Peyer's patch (tissue), 4 donors: ENCODE measurements at regions not wholly inside any gene's neighbourhood (a gene's known extent, or its start where the extent isn't known, plus 50 kb on each side); places are given as distances from the start of the nearest gene placed in this dataset.

Experiments used
- DNase-seq, 3 donors: peaks; one replicate each; pipeline ENCODE4 v3.0.0-alpha.2; 2017 to 2019
- H3K27ac ChIP-seq, 4 donors: fragments of 200-600 bp; sonication (generic); one replicate each; pipeline ENCODE4 v1.5.1; 2016 to 2019
- H3K27me3 ChIP-seq, 2 donors: fragments of 200-600 bp; sonication (generic); one replicate each; pipeline ENCODE4 v1.5.1; 2019
- H3K36me3 ChIP-seq, 3 donors: fragments of 200-600 bp; sonication (generic); one replicate each; pipeline ENCODE4 v1.5.1; 2016 to 2019
- H3K4me1 ChIP-seq, 4 donors: fragments of 200-600 bp; sonication (generic); one replicate each; pipeline ENCODE4 v1.5.1; 2016 to 2019
- H3K4me3 ChIP-seq, 4 donors: fragments of 200-600 bp; sonication (generic); 1 replicate in 3 of 4; 2 replicates in 1 of 4; pipeline ENCODE4 v1.5.1; 2016 to 2019; ENCODE audit warnings: mild to moderate bottlenecking in 1 of 4
- H3K9me3 ChIP-seq, 4 donors: fragments of 200-600 bp; sonication (generic); one replicate each; pipeline ENCODE4 v1.5.1; 2016 to 2019; ENCODE audit warnings: mild to moderate bottlenecking in 1 of 4
- CTCF ChIP-seq, 6 experiments: fragments of 450-650 bp in 4 of 6; fragments of 200-600 bp in 2 of 6; sonication (generic) in 1 of 6; IDR thresholded peaks; one replicate each; pipeline ENCODE4 v1.5.1; 2017 to 2019; ENCODE audit warnings: antibody characterized with exemption in 6 of 6, mild to moderate bottlenecking in 3 of 6, moderate library complexity in 1 of 6
- POLR2A ChIP-seq, 2 donors: fragments of 450-650 bp; IDR thresholded peaks; one replicate each; pipeline ENCODE4 v1.5.1; 2017; ENCODE audit warnings: antibody characterized with exemption in 2 of 2, mild to moderate bottlenecking in 2 of 2, moderate library complexity in 2 of 2

- no peak for TF ChIP-seq CTCF (IDR thresholded peaks at IDR 0.05)
- Histone ChIP-seq H3K9me3 (no peaks in the 10 kb centered on the region), H3K36me3 (no peaks in the 10 kb centered on the region), H3K27me3 (no peaks in the 10 kb centered on the region), H3K4me1 (no peaks in the 10 kb centered on the region), H3K27ac (peak overlapping the region in 1 of 4 donors; percentile 54), H3K4me3 (no peak overlapping the region)
- DNase-seq, result no peak
These were observed 64.1 kb upstream of the TSPAN11 start for GRCh38 chr12:30862486-30862885.

GRCh38 chr12:30859226-30859625, 67.3 kb upstream of the TSPAN11 start:
- Histone ChIP-seq H3K9me3 (no peaks in the 10 kb centered on the region), H3K27ac (no peak overlapping the region), H3K4me3 (no peak overlapping the region), H3K4me1 (no peaks in the 10 kb centered on the region), H3K36me3 (no peaks in the 10 kb centered on the region), H3K27me3 (no peaks in the 10 kb centered on the region)
- no peak for TF ChIP-seq CTCF (IDR thresholded peaks at IDR 0.05)
- no peak for TF ChIP-seq POLR2A (IDR thresholded peaks at IDR 0.05)
- DNase-seq, result no peak

GRCh38 chr12:30858471-30858870, 68.1 kb upstream of the TSPAN11 start:
- Histone ChIP-seq H3K27ac (no peak overlapping the region), H3K9me3 (no peaks in the 10 kb centered on the region), H3K27me3 (no peaks in the 10 kb centered on the region), H3K4me3 (no peak overlapping the region), H3K4me1 (no peaks in the 10 kb centered on the region), H3K36me3 (no peaks in the 10 kb centered on the region)
- TF ChIP-seq POLR2A (IDR thresholded peaks at IDR 0.05) (no peak), CTCF (IDR thresholded peaks at IDR 0.05) (no peak)
- DNase-seq, result no peak

GRCh38 chr12:30853561-30854133, 72.9 kb upstream of the TSPAN11 start:
- Histone ChIP-seq H3K4me3 (no peak overlapping the region), H3K27ac (no peak overlapping the region), H3K36me3 (no peaks in the 10 kb centered on the region), H3K9me3 (no peaks in the 10 kb centered on the region), H3K4me1 (no peaks in the 10 kb centered on the region), H3K27me3 (no peaks in the 10 kb centered on the region)
- no peak for DNase-seq
- TF ChIP-seq POLR2A (IDR thresholded peaks at IDR 0.05), result no peak
- no peak for TF ChIP-seq CTCF (IDR thresholded peaks at IDR 0.05)

GRCh38 chr12:30850684-30851083, 75.9 kb upstream of the TSPAN11 start:
- DNase-seq, result no peak
- H3K9me3 ChIP-seq, result no peaks in the 10 kb centered on the region
- H3K27ac ChIP-seq, result peak overlapping the region in 3 of 4 donors; percentile 51 to 79 (median 66)
- no peaks in the 10 kb centered on the region for H3K4me1 ChIP-seq
- H3K36me3 ChIP-seq, result no peaks in the 10 kb centered on the region
- TF ChIP-seq POLR2A (IDR thresholded peaks at IDR 0.05), result no peak
- no peak for TF ChIP-seq CTCF (IDR thresholded peaks at IDR 0.05)
- H3K27me3 ChIP-seq, result no peaks in the 10 kb centered on the region
- H3K4me3 ChIP-seq, result peak overlapping the region in 1 of 4 donors; percentile 76

- Histone ChIP-seq H3K4me1 (no peaks in the 10 kb centered on the region), H3K4me3 (no peak overlapping the region), H3K9me3 (no peaks in the 10 kb centered on the region), H3K36me3 (no peaks in the 10 kb centered on the region), H3K27ac (no peak overlapping the region), H3K27me3 (no peaks in the 10 kb centered on the region)
- no peak for DNase-seq
- TF ChIP-seq POLR2A (IDR thresholded peaks at IDR 0.05), result no peak
- peak; percentile 35 to 92 (median 82) for TF ChIP-seq CTCF (IDR thresholded peaks at IDR 0.05)
These were observed 79.3 kb upstream of the TSPAN11 start for GRCh38 chr12:30847259-30847658.
